GM10248 (cell line): ENCODE measurements at regions not wholly inside any gene's neighbourhood (a gene's known extent, or its start where the extent isn't known, plus 50 kb on each side); places are given as distances from the start of the nearest gene placed in this dataset.
A peak's percentile ranks its signal among the peaks of the same experiment; 100 is the strongest.

Experiments used
- CTCF ChIA-PET: fragments of 300-600 bp; sonication (Branson Sonifier 250); formaldehyde crosslinking; extraction: SDS; loops from one replicate; lab custom pipeline; 2021; ENCODE audit warnings: antibody characterized with exemption; lab: Yijun Ruan, JAX
- POLR2A ChIA-PET: fragments of 350-650 bp; sonication (Branson Sonifier 250); formaldehyde crosslinking; extraction: SDS; loops from one replicate; lab custom pipeline; 2020; ENCODE audit warnings: antibody characterized with exemption; lab: Yijun Ruan, JAX
- DNase-seq: peaks from one replicate; pipeline ENCODE4 v3.0.0; 2012; ENCODE audit errors: extremely low spot score
- TF ChIP-seq, protein P1 (sequence below): IDR thresholded peaks from 2 replicates; pipeline ENCODE4 v1.5.1; 2012; ENCODE audit warnings: mild to moderate bottlenecking, low read depth; ENCODE audit errors: extremely low read depth, missing control alignments, control extremely low read depth

DNA sequence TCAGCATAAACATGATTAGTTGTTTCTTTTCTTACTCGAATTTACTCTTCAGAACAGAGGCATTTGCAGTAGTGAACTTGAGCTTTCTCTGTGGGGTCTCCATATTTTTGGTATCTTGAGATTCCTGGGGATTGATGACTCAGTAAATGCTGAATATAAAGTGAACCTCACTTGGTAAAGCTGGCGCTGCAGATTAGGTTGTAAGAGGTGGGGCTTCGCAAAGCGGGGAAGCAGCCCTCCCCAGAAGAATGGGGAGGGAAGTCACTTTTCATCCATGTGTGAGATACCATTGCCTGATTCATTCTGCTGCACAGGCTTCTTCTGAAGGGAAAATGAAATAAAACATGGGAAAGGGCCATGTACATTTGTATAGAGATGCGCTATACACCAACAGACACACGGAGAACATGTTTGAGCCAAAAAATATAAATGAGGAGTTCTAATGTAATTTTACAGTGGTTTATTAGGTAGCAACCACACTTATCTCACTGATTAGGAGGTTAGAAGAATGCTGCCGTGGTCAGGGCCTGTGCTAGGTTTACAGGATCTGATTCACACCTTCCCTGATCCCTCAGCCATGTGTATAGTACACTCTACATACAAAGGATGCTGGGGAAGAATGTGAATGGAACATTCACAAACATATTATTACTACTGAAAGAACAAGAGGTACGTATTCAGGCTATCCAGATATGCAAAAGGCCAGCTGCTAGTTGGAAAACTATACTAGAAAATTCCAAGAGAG, 63.5 kb downstream of the DNTTIP2 start:
- no peak for DNase-seq
- CTCF ChIA-PET, result interaction anchor here (1.1 to 21.5 kb wide), 19 partner anchors 11 to 512 kb away, joined by 3 to 628 read pairs (median 11); no protein-coding TSS in a partner anchor
- POLR2A ChIA-PET, result no interaction called here
- TF ChIP-seq, protein P1, sequence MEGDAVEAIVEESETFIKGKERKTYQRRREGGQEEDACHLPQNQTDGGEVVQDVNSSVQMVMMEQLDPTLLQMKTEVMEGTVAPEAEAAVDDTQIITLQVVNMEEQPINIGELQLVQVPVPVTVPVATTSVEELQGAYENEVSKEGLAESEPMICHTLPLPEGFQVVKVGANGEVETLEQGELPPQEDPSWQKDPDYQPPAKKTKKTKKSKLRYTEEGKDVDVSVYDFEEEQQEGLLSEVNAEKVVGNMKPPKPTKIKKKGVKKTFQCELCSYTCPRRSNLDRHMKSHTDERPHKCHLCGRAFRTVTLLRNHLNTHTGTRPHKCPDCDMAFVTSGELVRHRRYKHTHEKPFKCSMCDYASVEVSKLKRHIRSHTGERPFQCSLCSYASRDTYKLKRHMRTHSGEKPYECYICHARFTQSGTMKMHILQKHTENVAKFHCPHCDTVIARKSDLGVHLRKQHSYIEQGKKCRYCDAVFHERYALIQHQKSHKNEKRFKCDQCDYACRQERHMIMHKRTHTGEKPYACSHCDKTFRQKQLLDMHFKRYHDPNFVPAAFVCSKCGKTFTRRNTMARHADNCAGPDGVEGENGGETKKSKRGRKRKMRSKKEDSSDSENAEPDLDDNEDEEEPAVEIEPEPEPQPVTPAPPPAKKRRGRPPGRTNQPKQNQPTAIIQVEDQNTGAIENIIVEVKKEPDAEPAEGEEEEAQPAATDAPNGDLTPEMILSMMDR, result no peak

- ChIA-PET POLR2A (interaction anchor here (0.6 kb wide), 1 partner anchor 171 kb away, joined by 3 read pairs; no protein-coding TSS in a partner anchor), CTCF (interaction anchor here (0.9 to 21.5 kb wide), 36 partner anchors 10 to 511 kb away, joined by 3 to 628 read pairs (median 8); partner anchors contain the start of gene BCAR3)
- TF ChIP-seq, protein P1, result no peak
- DNase-seq, result no peak
These were observed 64.1 kb downstream of the DNTTIP2 start for GRCh38 chr1:93814795-93815340.

DNA sequence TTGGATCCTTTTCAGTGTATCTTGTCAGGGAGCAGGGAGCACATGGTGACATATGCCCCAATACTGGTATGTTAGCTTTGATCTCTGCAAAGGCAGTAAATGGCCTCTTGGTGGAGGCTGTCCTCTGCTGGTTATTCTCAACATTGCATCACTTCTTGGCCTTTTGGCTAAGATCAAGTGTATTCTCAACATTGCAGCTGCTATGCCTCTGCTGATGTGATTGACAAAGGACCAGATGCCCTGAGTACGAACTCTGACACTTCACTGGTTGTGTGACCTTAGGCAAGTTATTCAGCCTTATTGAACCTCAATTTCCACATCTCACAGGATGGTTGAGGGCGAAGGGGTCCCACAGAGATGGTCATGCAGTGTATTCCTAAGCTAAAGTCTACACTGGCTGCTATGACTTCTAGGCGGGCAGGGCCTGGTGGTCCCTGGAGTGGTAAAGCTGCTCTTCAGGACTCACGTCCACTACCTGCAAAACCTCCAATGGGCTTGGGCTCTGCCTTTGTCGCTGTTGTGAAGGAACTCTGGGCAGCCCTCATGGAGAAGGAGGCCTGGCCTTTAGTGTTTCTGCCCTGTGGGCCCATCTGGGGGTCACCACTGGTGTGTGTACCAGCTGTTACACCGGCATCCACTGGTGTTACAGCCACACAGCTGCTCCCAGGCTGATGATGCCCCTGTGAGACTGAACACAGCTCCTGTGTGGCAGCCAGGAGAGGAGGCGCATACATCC, 64.8 kb downstream of the DNTTIP2 start:
- POLR2A ChIA-PET, result interaction anchor here (0.6 kb wide), 2 partner anchors 171 to 860 kb away, joined by 3 read pairs; no protein-coding TSS in a partner anchor
- TF ChIP-seq, protein P1, result peak; percentile 94
- CTCF ChIA-PET, result interaction anchor here (0.6 to 21.5 kb wide), 67 partner anchors 10 to 554 kb away, joined by 3 to 628 read pairs (median 5); partner anchors contain the start of gene BCAR3

DNA sequence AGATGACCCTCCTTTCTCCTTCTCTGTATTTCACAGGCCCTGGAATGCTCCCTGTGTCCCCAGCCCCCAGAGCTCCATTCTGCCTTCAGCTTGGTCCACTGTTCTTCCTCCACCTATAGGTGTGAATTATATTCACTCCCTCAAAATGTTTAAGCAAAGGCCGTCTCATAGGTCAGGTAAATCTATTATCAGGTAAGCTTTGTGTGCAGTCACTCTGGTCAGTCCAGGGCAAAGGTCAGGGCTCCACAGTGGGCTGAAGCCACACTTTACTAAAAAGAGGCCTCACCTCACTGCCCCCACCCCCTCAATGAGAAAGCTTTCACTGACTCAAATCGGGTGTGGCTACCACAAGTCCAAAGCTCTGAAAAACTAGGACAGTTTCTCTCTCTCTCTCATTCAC, 65.9 kb downstream of the DNTTIP2 start:
- no peak for DNase-seq
- CTCF ChIA-PET, result interaction anchor here (0.7 to 21.5 kb wide), 40 partner anchors 9 to 522 kb away, joined by 3 to 628 read pairs (median 6); no protein-coding TSS in a partner anchor
- POLR2A ChIA-PET, result no interaction called here
- TF ChIP-seq, protein P1, result no peak

More for the DNA sequence above, 64.8 kb downstream of the DNTTIP2 start:
- peak; percentile 61 for DNase-seq

DNA sequence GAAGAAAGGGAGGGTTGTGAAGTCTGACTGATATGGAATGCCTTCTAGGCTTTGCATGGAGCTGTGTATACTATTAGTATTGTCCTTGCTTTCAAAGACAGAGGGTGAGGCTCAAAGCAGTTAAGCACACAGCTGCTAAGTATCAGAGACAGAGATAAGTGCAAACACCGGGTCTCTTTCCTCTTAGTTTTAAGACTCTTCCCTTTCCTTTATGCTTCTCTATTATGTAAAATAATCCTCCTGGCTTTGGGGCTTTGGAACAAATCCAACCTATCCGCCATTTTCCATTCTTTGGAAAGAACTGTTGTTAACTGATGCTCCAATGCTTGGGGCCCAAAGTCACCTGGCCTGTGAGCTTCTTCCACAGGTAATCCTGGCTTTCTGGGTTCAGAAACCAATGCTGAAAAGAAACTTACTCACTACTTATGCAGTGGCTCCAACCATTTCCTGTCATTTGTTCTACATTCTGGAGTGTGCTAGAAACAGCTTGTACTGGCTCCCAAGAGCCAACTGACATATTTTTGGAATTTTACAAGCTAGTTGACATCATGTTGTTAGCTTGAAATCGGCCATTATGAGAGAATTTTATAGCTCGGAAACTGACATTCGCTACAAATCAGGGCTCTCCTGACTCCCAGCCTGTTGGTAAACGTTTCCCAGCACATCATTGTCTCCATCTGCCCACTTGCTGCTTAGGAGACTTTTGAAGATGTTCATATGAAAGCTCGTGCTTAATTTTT, 67.5 kb downstream of the DNTTIP2 start:
- TF ChIP-seq, protein P1, result no peak
- DNase-seq, result no peak
- ChIA-PET POLR2A (no interaction called here), CTCF (interaction anchor here (1.6 to 21.5 kb wide), 6 partner anchors 7 to 507 kb away, joined by 3 to 628 read pairs (median 48); no protein-coding TSS in a partner anchor)

DNA sequence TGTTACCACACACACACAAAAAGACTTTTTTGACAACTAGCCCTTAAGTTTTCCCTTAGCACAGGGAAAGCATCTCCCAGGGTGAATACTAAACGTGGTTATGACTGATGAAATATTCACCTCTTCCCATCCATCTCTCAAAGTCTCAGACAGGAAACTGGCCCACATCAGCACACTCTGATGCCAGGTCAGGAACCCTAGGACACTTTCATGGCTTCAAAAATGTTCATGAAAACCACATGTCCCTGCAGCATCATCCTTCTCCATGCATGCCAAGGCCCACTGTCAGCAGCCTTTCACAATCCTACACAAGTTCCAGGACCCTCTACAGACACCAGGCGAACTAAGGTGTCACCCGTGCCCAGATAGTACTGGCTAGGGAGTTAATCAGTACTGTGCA, 68.7 kb downstream of the DNTTIP2 start:
- no peak for DNase-seq
- TF ChIP-seq, protein P1, result no peak
- CTCF ChIA-PET, result interaction anchor here (1.6 to 21.5 kb wide), 3 partner anchors 16 to 198 kb away, joined by 3 to 628 read pairs (median 68); no protein-coding TSS in a partner anchor
- POLR2A ChIA-PET, result no interaction called here
